ENCODE measurements at regions not wholly inside any gene's neighbourhood (a gene's known extent, or its start where the extent isn't known, plus 50 kb on each side); places are given as distances from the start of the nearest gene placed in this dataset.

DNA sequence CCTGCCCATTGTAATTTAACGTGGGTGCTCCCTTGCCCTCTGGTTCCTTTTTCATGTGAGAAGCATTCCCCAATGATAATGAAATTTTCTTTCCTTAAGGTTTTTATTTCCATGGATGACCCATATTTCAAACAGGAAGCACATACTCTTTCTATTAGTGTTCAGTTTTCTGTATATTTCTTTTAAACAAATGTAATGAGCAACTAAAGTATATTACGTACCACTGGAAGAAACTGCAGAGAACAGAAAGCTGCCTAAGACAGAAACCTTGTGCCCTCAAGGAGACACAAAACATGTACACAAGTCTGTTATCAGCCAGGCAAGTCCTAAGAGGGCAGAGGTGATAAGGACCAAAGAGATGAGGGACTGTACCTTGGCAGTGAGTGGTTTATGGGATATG is 414.9 kb downstream of the ETNK1 start:
- no peaks in the 10 kb centered on the region for H3K9me3 ChIP-seq (ENCODE audit: control insufficient read depth, insufficient read depth, low read depth, low read length)
- no peak overlapping the region for H3K4me3 ChIP-seq (ENCODE audit: low read depth, low read length)
- no peaks in the 10 kb centered on the region for H3K4me1 ChIP-seq (ENCODE audit: control insufficient read depth, insufficient read depth, low read length)
- H3K27ac ChIP-seq (ENCODE audit: extremely low read depth, low read depth, low read length): no peak overlapping the region
- TF ChIP-seq ZNF280C (tag by site-specific recombination; IDR thresholded peaks at IDR 0.05): no peak
- TF ChIP-seq, protein P1, sequence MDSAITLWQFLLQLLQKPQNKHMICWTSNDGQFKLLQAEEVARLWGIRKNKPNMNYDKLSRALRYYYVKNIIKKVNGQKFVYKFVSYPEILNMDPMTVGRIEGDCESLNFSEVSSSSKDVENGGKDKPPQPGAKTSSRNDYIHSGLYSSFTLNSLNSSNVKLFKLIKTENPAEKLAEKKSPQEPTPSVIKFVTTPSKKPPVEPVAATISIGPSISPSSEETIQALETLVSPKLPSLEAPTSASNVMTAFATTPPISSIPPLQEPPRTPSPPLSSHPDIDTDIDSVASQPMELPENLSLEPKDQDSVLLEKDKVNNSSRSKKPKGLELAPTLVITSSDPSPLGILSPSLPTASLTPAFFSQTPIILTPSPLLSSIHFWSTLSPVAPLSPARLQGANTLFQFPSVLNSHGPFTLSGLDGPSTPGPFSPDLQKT (IDR thresholded peaks at IDR 0.05; ENCODE audit: borderline replicate concordance, low read depth, low read length): no peak
- no peak for TF ChIP-seq ZNF530 (tag by site-specific recombination; IDR thresholded peaks at IDR 0.05; ENCODE audit: low read depth)
- no peak for TF ChIP-seq ZNF792 (tag by site-specific recombination; IDR thresholded peaks at IDR 0.05)
- TF ChIP-seq IKZF3 (tag by site-specific recombination; IDR thresholded peaks at IDR 0.05): no peak
- TF ChIP-seq ZSCAN5A (tag by site-specific recombination; IDR thresholded peaks at IDR 0.05): no peak
- no peak for TF ChIP-seq ZEB2 (tag by site-specific recombination; IDR thresholded peaks at IDR 0.05)
- no peak for TF ChIP-seq ZBTB21 (tag by site-specific recombination; IDR thresholded peaks at IDR 0.05)
- TF ChIP-seq ZNF175 (tag by site-specific recombination; IDR thresholded peaks at IDR 0.05): no peak
- no peak for TF ChIP-seq ZNF311 (tag by site-specific recombination; IDR thresholded peaks at IDR 0.05; ENCODE audit: borderline replicate concordance)
- TF ChIP-seq ZNF157 (tag by site-specific recombination; IDR thresholded peaks at IDR 0.05): no peak
- no peak for TF ChIP-seq ZNF148 (tag by site-specific recombination; IDR thresholded peaks at IDR 0.05; ENCODE audit: borderline replicate concordance)
- TF ChIP-seq PRDM1 (tag by site-specific recombination; IDR thresholded peaks at IDR 0.05): no peak
- TF ChIP-seq ZNF133 (tag by site-specific recombination; IDR thresholded peaks at IDR 0.05): no peak
- TF ChIP-seq MZF1 (tag by site-specific recombination; IDR thresholded peaks at IDR 0.05; ENCODE audit: borderline replicate concordance): no peak
- no peak for TF ChIP-seq ZNF777 (tag by site-specific recombination; IDR thresholded peaks at IDR 0.05; ENCODE audit: borderline replicate concordance)
- no peak for TF ChIP-seq OSR2 (tag by site-specific recombination; IDR thresholded peaks at IDR 0.05)
- no peaks in the 10 kb centered on the region for H3K36me3 ChIP-seq (ENCODE audit: control insufficient read depth in 2 of 2, insufficient read depth in 1 of 2, low read length in 2 of 2)
- POLR2A ChIA-PET: no interaction called here
- CTCF ChIA-PET: interaction anchor here (0.9 to 1.1 kb wide), 3 partner anchors 10 to 355 kb away, joined by 3 to 4 read pairs (median 3); no protein-coding TSS in a partner anchor

DNA sequence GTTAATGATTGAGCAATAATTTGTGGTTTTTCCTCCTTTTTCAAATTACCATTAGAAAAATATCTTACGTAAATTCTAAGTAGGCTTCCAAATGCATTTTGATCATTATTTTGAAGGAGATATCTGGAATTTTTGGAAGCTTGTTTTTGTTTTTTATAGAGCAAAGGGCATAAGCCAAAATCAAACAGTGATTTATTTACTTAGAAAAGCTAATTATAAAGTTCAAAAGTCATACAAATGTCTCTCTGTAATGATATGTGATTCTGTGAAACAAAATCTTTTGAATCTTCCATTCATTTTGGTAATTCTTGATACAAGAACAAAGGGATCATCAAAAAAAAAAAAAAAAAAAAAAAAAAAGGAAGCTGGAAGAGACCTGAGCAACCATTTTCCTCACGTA is 416.8 kb downstream of the ETNK1 start:
- Histone ChIP-seq H3K9me3 (ENCODE audit: control insufficient read depth, insufficient read depth, low read depth, low read length) (no peaks in the 10 kb centered on the region), H3K27ac (ENCODE audit: extremely low read depth, low read depth, low read length) (no peak overlapping the region), H3K4me1 (ENCODE audit: control insufficient read depth, insufficient read depth, low read length) (no peaks in the 10 kb centered on the region), H3K4me3 (ENCODE audit: low read depth, low read length) (no peak overlapping the region), H3K36me3 (ENCODE audit: control insufficient read depth in 2 of 2, insufficient read depth in 1 of 2, low read length in 2 of 2) (no peaks in the 10 kb centered on the region)
- ChIA-PET POLR2A (no interaction called here), CTCF (interaction anchor here (0.9 to 1.7 kb wide), 2 partner anchors 10 to 13 kb away, joined by 3 to 6 read pairs; no protein-coding TSS in a partner anchor)
- no peak for TF ChIP-seq ZNF248 (tag by site-specific recombination; IDR thresholded peaks at IDR 0.05)
- TF ChIP-seq FEZF1 (tag by site-specific recombination; IDR thresholded peaks at IDR 0.05): no peak
- TF ChIP-seq ZNF184 (tag by site-specific recombination; IDR thresholded peaks at IDR 0.05): no peak
- TF ChIP-seq, protein P2, sequence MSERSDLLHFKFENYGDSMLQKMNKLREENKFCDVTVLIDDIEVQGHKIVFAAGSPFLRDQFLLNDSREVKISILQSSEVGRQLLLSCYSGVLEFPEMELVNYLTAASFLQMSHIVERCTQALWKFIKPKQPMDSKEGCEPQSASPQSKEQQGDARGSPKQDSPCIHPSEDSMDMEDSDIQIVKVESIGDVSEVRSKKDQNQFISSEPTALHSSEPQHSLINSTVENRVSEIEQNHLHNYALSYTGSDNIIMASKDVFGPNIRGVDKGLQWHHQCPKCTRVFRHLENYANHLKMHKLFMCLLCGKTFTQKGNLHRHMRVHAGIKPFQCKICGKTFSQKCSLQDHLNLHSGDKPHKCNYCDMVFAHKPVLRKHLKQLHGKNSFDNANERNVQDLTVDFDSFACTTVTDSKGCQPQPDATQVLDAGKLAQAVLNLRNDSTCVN (tag by site-specific recombination; optimal IDR thresholded peaks at IDR 0.05): no peak
- no peak for TF ChIP-seq ZNF544 (tag by site-specific recombination; IDR thresholded peaks at IDR 0.05)
- no peak for TF ChIP-seq ZNF324 (tag by site-specific recombination; IDR thresholded peaks at IDR 0.05)
- no peak for TF ChIP-seq KLF10 (tag by site-specific recombination; IDR thresholded peaks at IDR 0.05)
- TF ChIP-seq SETDB1 (IDR thresholded peaks at IDR 0.05; ENCODE audit: insufficient read length, low read length): no peak
